Activated gamma-delta T cell treated with anti-CD3 and anti-CD28 coated beads, Interleukin-2, amount 50 U/mL, for 16 hours (primary cell): ENCODE measurements at regions not wholly inside any gene's neighbourhood (a gene's known extent, or its start where the extent isn't known, plus 50 kb on each side); places are given as distances from the start of the nearest gene placed in this dataset.

ENCODE experiments used
- DNase-seq: peaks from one replicate; pipeline ENCODE4 v3.0.0-alpha.2; 2020; ENCODE audit warnings: low read depth

DNA sequence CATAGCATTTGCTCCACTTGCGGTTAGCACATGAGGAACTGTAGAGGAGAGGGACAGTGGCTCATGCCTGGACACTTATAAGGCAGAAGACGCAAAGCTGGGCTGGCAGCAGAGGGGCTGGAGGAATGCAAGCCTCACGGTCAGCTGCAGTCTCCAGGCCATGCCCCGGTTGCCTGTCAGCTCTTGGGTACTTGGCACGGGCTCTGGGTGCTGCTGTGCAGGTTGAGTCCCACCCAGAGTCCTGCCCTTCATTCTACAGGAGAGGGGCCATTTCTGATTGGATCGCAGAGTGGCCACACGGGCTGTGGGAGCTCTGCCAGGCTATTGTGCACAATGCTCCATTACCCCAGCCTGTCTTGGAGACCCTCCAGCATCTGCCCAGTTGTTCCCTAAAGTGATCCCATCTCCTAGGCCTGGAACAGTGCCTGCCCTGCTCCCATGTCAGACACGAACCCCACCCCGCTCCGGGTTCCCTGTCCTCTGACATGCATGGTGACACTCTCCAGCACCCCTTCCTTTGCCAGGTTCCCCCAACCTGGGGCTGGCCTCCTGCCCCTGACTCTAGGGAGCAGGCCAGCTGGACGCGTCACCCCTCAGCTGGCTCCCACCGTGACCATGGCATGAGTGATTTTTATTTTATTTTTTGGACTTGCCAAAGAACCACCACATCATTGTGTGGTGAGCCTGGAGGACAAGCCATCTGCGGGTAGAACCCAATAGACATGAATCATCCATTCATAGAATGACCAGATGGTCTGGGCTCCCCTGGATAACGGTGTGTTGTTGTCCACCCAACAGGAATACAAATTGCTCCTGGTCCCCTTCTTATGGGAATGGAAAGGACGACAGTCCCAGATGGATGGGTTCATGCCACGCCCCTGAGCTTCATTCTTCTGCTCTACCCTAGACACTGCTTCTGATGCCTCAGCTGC, 51.0 kb upstream of the KLF13 start:
- no peak for DNase-seq

DNA sequence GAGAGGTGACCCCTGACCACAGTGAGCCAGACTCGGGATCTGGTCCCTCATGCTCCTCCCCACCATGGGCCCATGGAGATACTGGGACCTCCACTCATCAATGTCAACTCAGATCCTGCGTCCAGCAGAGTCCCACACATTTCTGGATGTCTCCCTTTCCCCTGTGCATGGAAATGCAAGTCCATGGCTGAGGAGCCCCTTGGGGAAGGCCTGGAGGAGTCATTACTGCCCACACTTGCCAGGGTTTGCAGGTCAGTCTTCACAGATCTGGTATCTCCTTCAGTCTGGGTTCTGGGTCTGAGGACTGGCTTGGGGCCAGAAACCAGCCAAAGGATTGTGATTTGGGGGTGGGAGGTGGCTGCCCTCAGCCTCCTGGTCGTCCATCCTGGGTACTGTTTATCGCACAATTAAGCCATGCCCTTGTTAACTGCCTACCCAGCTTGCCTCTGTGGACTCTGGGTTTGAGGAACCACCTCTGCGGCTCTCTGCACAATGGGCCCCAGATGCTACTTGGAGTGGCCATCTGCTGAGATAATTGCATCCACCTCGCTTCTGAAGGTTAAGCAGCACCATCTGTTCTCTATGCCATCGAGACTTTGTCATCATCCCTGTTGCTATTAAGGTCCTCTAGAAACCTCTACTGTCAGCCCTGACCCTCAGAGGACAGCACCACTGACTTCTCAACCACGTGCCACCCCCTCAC, 49.9 kb upstream of the KLF13 start:
- no peak for DNase-seq
